ENCODE measurements at regions not wholly inside any gene's neighbourhood (a gene's known extent, or its start where the extent isn't known, plus 50 kb on each side); places are given as distances from the start of the nearest gene placed in this dataset.

DNA sequence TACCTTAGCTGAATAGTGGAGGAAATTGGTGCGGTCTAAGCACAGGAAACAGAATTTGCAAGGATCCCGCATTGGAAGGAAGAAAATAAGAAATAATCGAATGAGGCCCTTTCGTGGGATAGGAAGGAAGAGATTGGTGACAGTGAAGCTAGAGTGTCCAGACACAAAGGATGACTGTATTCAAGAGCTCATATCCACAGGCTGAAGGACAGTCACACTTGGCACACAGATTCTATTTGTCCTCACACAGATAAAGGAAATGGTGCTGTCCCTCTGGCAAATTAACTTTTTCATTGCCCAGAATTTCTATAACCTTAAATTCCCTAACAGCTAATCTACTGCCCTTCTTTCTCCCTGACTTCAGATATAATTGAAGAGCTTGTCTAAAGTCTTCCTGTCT, 2188.9 kb upstream of the TENM3 start:
- in situ Hi-C loops (cut with HindIII; ENCODE audit: low sequenced_read_pairs), result no loop called here
- no peak overlapping the region for H3K4me3 ChIP-seq (ENCODE audit: low read depth, low read length)
- DNase-seq (ENCODE audit: low read depth), result no peak
- TF ChIP-seq, protein P1, sequence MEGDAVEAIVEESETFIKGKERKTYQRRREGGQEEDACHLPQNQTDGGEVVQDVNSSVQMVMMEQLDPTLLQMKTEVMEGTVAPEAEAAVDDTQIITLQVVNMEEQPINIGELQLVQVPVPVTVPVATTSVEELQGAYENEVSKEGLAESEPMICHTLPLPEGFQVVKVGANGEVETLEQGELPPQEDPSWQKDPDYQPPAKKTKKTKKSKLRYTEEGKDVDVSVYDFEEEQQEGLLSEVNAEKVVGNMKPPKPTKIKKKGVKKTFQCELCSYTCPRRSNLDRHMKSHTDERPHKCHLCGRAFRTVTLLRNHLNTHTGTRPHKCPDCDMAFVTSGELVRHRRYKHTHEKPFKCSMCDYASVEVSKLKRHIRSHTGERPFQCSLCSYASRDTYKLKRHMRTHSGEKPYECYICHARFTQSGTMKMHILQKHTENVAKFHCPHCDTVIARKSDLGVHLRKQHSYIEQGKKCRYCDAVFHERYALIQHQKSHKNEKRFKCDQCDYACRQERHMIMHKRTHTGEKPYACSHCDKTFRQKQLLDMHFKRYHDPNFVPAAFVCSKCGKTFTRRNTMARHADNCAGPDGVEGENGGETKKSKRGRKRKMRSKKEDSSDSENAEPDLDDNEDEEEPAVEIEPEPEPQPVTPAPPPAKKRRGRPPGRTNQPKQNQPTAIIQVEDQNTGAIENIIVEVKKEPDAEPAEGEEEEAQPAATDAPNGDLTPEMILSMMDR (IDR thresholded peaks at IDR 0.05; ENCODE audit: low read depth, low read length, missing control alignments), result no peak

DNA sequence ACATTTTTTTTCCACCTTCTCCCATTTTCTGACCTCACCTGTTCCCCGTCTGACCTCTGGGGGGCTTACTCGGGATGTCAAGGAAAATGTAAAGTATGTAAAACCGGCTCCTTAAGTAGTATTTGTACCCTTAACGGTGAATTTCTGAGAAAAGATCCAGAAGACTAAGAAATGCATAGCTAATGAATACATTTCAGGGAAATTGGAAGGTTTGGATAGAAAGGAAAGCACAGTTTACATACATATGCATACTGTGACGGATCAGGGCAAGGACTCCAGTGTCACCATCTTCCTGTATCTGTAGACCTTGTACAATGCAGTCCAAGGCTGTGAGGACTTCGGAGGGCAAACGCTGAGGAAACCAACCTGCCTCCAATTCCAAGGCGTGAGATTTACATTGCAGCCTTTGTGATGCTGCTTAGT, 2185.9 kb upstream of the TENM3 start:
- TF ChIP-seq, protein P1 (IDR thresholded peaks at IDR 0.05; ENCODE audit: low read depth, low read length, missing control alignments), result no peak
- peak overlapping the region; percentile 61 for H3K4me3 ChIP-seq (ENCODE audit: low read depth, low read length)
- in situ Hi-C loops (cut with HindIII; ENCODE audit: low sequenced_read_pairs), result no loop called here
- no peak for DNase-seq (ENCODE audit: low read depth)

DNA sequence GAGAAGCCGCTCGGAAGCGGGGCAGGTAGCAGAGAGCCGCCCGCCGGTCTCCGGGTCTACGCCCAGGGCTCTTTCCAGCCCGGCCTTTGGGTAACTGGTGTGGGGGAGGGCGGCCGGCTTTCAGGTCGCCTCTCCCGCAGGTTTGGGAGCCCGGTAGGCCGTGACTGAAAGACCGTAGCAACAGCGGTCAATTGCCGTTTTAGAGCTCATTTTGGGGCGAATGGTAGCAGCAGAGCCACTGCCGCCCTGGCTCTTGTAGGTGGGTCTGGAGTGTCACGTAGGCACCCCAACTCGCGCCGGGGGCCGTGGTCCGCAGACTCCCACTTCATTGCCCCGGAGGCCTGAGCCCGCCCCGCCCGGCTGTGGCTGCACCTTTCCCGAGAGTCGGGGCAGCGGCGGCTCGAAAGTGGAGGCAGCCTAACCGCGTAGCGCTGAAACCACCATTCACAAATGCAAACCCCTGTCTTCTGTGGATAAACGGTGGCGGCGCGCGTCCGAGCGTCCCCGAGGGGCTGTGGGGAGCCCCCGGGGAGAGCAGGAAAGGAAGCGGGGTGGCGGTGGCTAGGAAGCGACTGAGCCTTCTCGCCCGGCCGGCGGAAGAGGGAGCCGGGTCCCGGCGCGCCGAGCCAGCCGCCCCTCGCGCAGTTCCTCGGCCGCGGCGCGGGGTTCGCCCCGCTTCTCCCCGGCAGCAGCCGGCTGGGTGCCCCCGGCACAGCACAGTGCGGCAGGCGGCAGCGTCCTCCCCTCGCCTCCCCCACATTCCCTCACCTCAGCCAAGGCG, 2185.1 kb upstream of the TENM3 start:
- peak overlapping the region; percentile 61 for H3K4me3 ChIP-seq (ENCODE audit: low read depth, low read length)
- no peak for DNase-seq (ENCODE audit: low read depth)
- TF ChIP-seq, protein P1 (IDR thresholded peaks at IDR 0.05; ENCODE audit: low read depth, low read length, missing control alignments), result no peak
- in situ Hi-C loops (cut with HindIII; ENCODE audit: low sequenced_read_pairs), result no loop called here

DNA sequence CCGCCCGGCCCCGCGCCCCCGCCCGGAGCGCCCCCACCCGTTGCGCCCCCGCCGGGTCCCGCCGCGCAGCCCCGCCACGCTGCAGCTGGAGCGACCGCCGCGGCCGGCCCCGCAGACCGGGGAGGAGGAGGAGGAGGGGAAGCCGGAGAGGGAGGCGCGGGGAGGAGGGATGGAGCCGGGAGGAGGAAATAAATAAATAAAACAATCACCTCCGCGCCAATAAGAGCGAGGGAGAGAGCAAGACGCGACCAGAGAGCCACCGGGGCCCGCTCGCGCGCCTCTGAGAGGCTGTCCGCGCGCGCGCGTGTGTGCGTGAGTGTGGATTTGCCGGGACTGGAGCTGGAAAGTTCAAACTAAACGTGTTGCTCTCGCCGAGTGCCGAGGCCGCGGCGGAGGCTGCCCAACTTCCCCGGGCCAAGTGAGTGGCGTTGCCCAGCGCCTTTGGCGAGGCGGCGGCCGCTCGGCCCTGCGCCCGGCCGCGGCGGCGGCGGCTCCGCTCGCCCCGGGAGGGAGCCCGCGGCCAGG, 2184.4 kb upstream of the TENM3 start:
- TF ChIP-seq, protein P1 (IDR thresholded peaks at IDR 0.05; ENCODE audit: low read depth, low read length, missing control alignments), result no peak
- DNase-seq (ENCODE audit: low read depth), result no peak
- in situ Hi-C loops (cut with HindIII; ENCODE audit: low sequenced_read_pairs), result no loop called here
- H3K4me3 ChIP-seq (ENCODE audit: low read depth, low read length), result peak overlapping the region; percentile 61

DNA sequence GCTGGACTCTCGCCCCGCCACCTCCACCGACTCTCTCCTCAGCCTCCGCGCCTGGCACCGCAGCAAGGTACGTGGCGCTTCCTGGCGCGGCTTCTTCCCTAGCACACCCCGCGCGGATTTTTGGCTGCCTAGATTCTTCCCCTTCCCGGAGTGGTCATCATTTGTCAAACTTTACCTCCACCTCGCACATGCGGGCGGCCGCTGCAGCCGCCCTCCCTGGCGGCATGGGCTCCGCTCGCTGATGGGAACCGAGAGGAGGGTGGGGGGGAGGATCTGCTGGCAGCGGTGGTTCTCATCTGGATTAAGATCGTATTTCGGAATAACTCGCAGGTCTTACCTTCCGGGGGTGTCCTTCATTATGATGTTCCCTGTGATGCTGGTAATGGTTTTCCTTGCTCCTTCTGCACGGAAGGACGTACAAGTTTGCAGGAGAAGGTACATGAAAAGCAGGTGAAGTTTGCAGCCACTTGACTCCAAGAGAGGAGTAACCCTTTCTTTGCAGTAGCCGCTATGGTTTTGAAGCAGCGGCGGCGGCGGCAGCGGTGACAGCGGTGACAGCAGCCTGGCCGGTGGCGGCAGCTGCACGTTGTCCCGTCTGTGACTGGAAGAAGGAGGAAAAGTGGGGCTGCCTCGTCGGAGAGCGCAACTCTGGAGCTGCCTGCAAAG, 2183.9 kb upstream of the TENM3 start:
- peak overlapping the region; percentile 61 for H3K4me3 ChIP-seq (ENCODE audit: low read depth, low read length)
- TF ChIP-seq, protein P1 (IDR thresholded peaks at IDR 0.05; ENCODE audit: low read depth, low read length, missing control alignments), result no peak
- DNase-seq (ENCODE audit: low read depth), result no peak
- in situ Hi-C loops (cut with HindIII; ENCODE audit: low sequenced_read_pairs), result no loop called here

DNA sequence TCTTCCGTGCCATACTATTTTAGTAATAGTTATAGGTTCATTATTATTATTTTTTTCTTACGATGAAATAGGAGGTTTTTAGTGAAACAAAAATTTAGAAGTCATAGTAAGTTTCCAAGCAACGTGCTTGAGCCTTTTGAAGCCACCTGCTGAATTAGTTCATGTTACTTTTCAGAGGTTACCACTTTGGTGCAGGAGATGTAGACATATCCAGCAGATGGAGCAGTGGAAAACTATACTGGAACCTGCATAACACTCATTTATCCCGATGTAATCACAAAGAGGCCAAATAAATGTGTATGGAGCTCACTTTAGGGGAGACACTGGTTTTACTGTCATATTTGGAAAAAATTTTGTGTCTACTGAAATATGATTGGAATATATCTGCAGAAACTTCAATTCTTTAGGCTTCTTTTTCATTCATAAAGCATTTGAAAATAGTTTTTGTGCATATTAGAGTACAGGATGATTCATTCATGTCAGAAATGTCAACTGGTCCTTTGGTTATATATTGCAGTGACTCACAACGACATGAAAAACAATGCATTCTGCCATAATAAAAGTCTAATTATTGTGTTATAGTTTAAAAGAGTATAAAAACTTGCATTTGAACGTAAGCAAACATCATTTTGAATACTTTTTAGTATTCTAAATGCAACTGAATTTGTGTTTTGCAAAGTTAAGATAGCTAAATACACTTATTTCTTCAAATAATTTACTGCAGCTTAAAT, 2182.9 kb upstream of the TENM3 start:
- TF ChIP-seq, protein P1 (IDR thresholded peaks at IDR 0.05; ENCODE audit: low read depth, low read length, missing control alignments), result peak; percentile 44
- in situ Hi-C loops (cut with HindIII; ENCODE audit: low sequenced_read_pairs), result no loop called here
- DNase-seq (ENCODE audit: low read depth), result no peak
- peak overlapping the region; percentile 61 for H3K4me3 ChIP-seq (ENCODE audit: low read depth, low read length)

All from astrocyte of the cerebellum (primary cell).